HL-60 (cell line): ENCODE measurements at regions not wholly inside any gene's neighbourhood (a gene's known extent, or its start where the extent isn't known, plus 50 kb on each side); places are given as distances from the start of the nearest gene placed in this dataset.

ENCODE experiments used
- DNase-seq, 2 experiments: peaks; one replicate each; pipeline ENCODE4 v3.0.0-alpha.2; 2010 to 2020; ENCODE audit warnings: low read depth in 1 of 2, low spot score in 1 of 2
- H3K27ac ChIP-seq: fragments of 250-450 bp; sonication (Bioruptor Pico); replicated peaks from 2 replicates; pipeline ENCODE4 v1.5.1; 2020; ENCODE audit warnings: mild to moderate bottlenecking, moderate library complexity
- H3K27me3 ChIP-seq: fragments of 250-450 bp; sonication (Bioruptor Pico); 2 replicates; pipeline ENCODE4 v1.5.1; 2021; ENCODE audit warnings: mild to moderate bottlenecking, moderate library complexity; ENCODE audit not compliant: insufficient read depth, poor library complexity, severe bottlenecking
- H3K4me3 ChIP-seq: replicated peaks from 2 replicates; pipeline ENCODE4 v1.5.1; 2011; ENCODE audit warnings: mild to moderate bottlenecking, control low read depth, low read length; ENCODE audit not compliant: insufficient read depth
- GABPA ChIP-seq: IDR thresholded peaks from 2 replicates; pipeline ENCODE4 v1.6.1; 2012; ENCODE audit warnings: low read depth
- POLR2AphosphoS5 ChIP-seq: IDR thresholded peaks from 2 replicates; pipeline ENCODE4 v1.6.1; 2012; ENCODE audit warnings: low read depth
- SPI1 ChIP-seq: IDR thresholded peaks from 2 replicates; pipeline ENCODE4 v1.6.1; 2012; ENCODE audit warnings: low read depth, mild to moderate bottlenecking, borderline replicate concordance
- TF ChIP-seq, protein P1 (sequence below): IDR thresholded peaks from one replicate; pipeline ENCODE4 v1.5.1; 2011; ENCODE audit warnings: low read length, control low read depth, inconsistent platforms; ENCODE audit not compliant: insufficient read depth
- TF ChIP-seq, protein P2 (sequence below): IDR thresholded peaks from 2 replicates; pipeline ENCODE4 v1.6.1; 2012; ENCODE audit warnings: low read depth; ENCODE audit not compliant: insufficient replicate concordance

DNA sequence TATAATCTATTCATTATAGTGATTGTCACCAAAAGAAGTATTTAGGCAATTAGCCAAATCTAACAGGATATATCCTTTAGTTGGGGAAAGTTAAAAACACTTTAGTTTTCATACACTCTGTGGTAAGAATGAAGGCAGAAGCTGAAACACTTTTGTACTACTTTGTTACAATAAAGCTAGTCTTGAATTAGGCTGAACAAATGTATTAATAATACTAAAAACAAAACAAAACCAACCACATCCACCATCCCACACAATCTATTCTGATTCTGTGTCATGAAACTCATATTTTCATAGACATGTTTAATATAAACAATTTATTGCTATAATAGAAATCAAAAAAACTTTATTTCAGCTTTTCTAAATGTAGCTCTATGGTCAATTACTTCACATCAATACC lies 508.8 kb downstream of the ZEB2 start:
- TF ChIP-seq GABPA (no peak), SPI1 (no peak), POLR2AphosphoS5 (no peak)
- TF ChIP-seq, protein P1, sequence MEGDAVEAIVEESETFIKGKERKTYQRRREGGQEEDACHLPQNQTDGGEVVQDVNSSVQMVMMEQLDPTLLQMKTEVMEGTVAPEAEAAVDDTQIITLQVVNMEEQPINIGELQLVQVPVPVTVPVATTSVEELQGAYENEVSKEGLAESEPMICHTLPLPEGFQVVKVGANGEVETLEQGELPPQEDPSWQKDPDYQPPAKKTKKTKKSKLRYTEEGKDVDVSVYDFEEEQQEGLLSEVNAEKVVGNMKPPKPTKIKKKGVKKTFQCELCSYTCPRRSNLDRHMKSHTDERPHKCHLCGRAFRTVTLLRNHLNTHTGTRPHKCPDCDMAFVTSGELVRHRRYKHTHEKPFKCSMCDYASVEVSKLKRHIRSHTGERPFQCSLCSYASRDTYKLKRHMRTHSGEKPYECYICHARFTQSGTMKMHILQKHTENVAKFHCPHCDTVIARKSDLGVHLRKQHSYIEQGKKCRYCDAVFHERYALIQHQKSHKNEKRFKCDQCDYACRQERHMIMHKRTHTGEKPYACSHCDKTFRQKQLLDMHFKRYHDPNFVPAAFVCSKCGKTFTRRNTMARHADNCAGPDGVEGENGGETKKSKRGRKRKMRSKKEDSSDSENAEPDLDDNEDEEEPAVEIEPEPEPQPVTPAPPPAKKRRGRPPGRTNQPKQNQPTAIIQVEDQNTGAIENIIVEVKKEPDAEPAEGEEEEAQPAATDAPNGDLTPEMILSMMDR: no peak
- TF ChIP-seq, protein P2, sequence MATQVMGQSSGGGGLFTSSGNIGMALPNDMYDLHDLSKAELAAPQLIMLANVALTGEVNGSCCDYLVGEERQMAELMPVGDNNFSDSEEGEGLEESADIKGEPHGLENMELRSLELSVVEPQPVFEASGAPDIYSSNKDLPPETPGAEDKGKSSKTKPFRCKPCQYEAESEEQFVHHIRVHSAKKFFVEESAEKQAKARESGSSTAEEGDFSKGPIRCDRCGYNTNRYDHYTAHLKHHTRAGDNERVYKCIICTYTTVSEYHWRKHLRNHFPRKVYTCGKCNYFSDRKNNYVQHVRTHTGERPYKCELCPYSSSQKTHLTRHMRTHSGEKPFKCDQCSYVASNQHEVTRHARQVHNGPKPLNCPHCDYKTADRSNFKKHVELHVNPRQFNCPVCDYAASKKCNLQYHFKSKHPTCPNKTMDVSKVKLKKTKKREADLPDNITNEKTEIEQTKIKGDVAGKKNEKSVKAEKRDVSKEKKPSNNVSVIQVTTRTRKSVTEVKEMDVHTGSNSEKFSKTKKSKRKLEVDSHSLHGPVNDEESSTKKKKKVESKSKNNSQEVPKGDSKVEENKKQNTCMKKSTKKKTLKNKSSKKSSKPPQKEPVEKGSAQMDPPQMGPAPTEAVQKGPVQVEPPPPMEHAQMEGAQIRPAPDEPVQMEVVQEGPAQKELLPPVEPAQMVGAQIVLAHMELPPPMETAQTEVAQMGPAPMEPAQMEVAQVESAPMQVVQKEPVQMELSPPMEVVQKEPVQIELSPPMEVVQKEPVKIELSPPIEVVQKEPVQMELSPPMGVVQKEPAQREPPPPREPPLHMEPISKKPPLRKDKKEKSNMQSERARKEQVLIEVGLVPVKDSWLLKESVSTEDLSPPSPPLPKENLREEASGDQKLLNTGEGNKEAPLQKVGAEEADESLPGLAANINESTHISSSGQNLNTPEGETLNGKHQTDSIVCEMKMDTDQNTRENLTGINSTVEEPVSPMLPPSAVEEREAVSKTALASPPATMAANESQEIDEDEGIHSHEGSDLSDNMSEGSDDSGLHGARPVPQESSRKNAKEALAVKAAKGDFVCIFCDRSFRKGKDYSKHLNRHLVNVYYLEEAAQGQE: no peak
- H3K27me3 ChIP-seq: no peaks in the 10 kb centered on the region
- H3K4me3 ChIP-seq: no peak overlapping the region
- no peak overlapping the region for H3K27ac ChIP-seq
- DNase-seq: no peak

DNA sequence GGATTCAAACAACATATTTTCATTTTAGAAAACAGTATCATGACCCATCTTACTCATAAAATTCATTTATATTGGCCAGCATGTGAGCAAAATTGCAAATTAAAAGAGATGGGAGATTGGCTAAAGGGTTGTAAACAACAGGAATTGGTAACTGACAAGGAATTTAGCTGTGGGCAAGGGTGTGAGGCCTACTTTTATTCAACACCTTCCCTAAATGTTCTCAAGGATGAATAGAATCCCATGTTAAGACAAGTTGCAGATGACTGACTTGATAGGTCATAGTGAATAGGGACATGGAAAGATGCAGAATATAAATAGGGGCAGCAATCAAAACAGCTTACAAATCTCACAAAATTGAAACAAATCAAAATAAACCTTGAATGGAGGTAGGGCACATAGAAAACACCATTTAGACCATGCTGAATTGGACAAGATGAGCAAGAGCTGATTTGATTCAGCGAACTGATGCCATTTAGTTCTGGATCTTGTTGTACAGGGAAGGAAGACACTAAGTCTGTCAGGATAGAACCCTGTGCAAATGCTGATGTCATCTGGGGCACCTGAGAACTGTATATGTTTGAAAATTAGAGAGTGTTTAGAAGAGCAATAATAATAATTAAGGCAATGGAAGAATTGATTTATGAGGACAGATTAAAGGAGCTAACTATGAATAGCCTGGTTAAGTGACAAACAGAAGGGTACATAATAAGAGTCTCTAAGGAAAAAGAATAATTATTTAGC lies 509.7 kb downstream of the ZEB2 start:
- no peak for DNase-seq
- no peaks in the 10 kb centered on the region for H3K27me3 ChIP-seq
- H3K4me3 ChIP-seq: no peak overlapping the region
- no peak overlapping the region for H3K27ac ChIP-seq
- no peak for TF ChIP-seq GABPA
- TF ChIP-seq, protein P2: no peak
- no peak for TF ChIP-seq POLR2AphosphoS5
- no peak for TF ChIP-seq SPI1
- TF ChIP-seq, protein P1: no peak

DNA sequence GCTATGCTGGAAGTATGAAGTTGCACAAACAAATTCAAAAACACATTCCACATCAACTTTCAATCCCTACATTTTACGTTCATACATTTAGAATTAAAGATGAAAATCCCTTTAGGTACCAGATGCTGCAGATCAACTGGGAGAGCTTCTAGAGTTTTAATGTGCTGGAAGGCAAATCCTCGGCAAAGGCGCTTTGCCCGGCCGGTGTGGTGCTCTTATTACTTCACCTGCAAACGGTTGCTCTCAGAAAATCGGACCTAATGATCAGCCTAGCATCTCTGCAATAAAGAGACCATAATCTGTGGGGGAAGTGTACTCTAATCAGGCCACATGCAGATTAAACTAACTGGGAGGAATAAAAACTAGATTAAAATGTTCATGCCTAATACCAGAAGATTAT lies 513.8 kb downstream of the ZEB2 start:
- no peak overlapping the region for H3K27ac ChIP-seq
- no peak overlapping the region for H3K4me3 ChIP-seq
- DNase-seq: no peak
- no peaks in the 10 kb centered on the region for H3K27me3 ChIP-seq
- TF ChIP-seq, protein P1: no peak
- TF ChIP-seq GABPA: no peak
- no peak for TF ChIP-seq POLR2AphosphoS5
- TF ChIP-seq SPI1: no peak
- TF ChIP-seq, protein P2: no peak
